Activated CD8-positive, alpha-beta memory T cell treated with anti-CD3 and anti-CD28 coated beads for 1 hour (primary cell): ENCODE measurements at regions not wholly inside any gene's neighbourhood (a gene's known extent, or its start where the extent isn't known, plus 50 kb on each side); places are given as distances from the start of the nearest gene placed in this dataset.

Source experiments
- DNase-seq, 2 donors: peaks; one replicate each; pipeline ENCODE4 v3.0.0-alpha.2; 2020; ENCODE audit warnings: low read depth in 1 of 2; ENCODE audit errors: extremely low read depth in 1 of 2

GRCh38 chr9:28671000-28671399, 1097.7 kb upstream of the C9orf72 start:
- no peak for DNase-seq

GRCh38 chr9:28678097-28678496, 1104.8 kb upstream of the C9orf72 start:
- DNase-seq, result no peak

- DNase-seq, result no peak
Observed at GRCh38 chr9:28688172-28688571, 1114.9 kb upstream of the C9orf72 start.

GRCh38 chr9:28692012-28692411, 1118.7 kb upstream of the C9orf72 start:
- DNase-seq, result no peak

GRCh38 chr9:28696960-28697359, 1123.7 kb upstream of the C9orf72 start:
- DNase-seq, result no peak

- no peak for DNase-seq
Observed at GRCh38 chr9:28699632-28700031, 1126.4 kb upstream of the C9orf72 start.

- no peak for DNase-seq
Observed at GRCh38 chr9:28707616-28708015, 1134.3 kb upstream of the C9orf72 start.

GRCh38 chr9:28714188-28714587, 1140.9 kb upstream of the C9orf72 start:
- DNase-seq, result no peak

- no peak for DNase-seq
Observed at GRCh38 chr9:28718226-28718625, 1144.9 kb upstream of the C9orf72 start.

GRCh38 chr9:28720746-28721145, 1147.5 kb upstream of the C9orf72 start:
- no peak for DNase-seq

GRCh38 chr9:28730111-28730510, 1156.8 kb upstream of the C9orf72 start:
- DNase-seq, result no peak

- DNase-seq, result no peak
Observed at GRCh38 chr9:28735738-28736342, 1162.6 kb upstream of the C9orf72 start.

- DNase-seq, result no peak
Observed at GRCh38 chr9:28741459-28741858, 1168.2 kb upstream of the C9orf72 start.

GRCh38 chr9:28747351-28747985, 1174.2 kb upstream of the C9orf72 start:
- no peak for DNase-seq

- no peak for DNase-seq
Observed at GRCh38 chr9:28750136-28750535, 1176.9 kb upstream of the C9orf72 start.

- no peak for DNase-seq
Observed at GRCh38 chr9:28758341-28758740, 1185.1 kb upstream of the C9orf72 start.

- no peak for DNase-seq
Observed at GRCh38 chr9:28758971-28759370, 1185.7 kb upstream of the C9orf72 start.

GRCh38 chr9:28762167-28762566, 1188.9 kb upstream of the C9orf72 start:
- DNase-seq, result no peak

GRCh38 chr9:28764532-28764931, 1191.3 kb upstream of the C9orf72 start:
- no peak for DNase-seq

GRCh38 chr9:28770226-28770625, 1196.9 kb upstream of the C9orf72 start:
- no peak for DNase-seq

GRCh38 chr9:28770827-28771226, 1197.5 kb upstream of the C9orf72 start:
- no peak for DNase-seq

GRCh38 chr9:28774433-28775235, 1201.4 kb upstream of the C9orf72 start:
- no peak for DNase-seq
